ENCODE measurements at regions not wholly inside any gene's neighbourhood (a gene's known extent, or its start where the extent isn't known, plus 50 kb on each side); places are given as distances from the start of the nearest gene placed in this dataset.

DNA sequence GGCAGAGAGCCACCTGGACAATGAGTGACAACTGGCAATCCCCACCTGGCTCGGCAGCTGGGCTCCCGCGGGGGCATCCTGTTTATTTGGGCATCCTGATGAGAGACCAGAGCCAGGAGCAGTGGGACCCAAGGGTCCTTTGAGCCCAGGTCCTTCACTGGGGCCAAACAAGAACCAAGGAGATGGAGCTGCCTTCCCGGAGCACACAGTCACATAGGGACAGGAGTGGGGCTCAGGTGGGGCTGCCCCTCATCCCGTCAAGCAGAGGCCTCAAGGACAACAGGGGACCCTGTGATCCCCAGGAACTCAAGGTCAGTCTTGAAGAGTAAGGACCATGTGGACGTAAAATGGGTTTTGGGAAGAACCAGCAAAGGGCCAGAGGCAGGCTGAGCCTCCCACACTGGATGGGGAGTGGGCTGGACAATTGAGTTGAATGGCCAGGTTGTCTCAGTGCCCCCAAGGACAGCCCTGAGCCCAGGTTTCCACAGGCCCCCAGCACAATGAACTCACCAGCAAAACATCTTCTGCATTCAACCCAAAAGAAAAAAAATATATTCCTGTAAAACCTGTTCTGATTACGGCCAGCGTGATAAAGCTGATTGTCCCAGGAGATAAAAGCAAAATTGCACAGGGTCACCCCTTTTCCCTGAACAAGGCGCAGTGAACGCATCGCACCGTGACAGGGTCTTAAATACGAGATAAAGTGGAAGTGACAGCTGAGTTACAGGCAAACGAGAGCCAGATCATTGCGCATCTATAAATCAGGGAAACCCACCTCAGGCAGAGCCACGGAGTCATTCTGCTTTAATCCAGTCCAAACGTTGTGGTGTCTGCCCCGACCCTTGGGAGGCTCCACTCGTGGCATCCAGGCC, 86.2 kb downstream of the ANKRD60 start:
- no peak for DNase-seq

DNA sequence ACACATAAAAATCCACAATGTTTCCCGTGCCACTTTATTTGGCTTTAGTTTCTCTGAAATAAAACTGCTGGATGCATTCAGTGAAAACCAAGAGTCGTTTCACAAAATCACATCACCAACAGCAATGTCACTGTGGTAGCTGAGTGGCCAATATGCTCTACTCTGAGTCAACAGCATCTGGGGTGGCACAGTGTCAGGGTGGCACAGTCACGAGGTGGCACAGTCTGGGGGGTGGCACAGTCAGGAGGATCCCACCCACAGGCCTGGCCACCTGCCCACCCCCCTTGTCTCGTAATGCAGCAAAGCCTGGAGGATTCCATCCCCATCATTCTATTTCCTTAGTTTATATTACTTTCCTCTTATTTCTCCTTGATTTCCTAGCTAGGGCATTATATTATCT, 87.0 kb downstream of the ANKRD60 start:
- Histone ChIP-seq H3K9me3 (no peaks in the 10 kb centered on the region), H3K27me3 (no peaks in the 10 kb centered on the region), H3K4me3 (no peak overlapping the region), H3K36me3 (no peaks in the 10 kb centered on the region)
- DNase-seq, result no peak

More for the DNA sequence above, 86.2 kb downstream of the ANKRD60 start:
- Histone ChIP-seq H3K36me3 (no peaks in the 10 kb centered on the region), H3K27me3 (no peaks in the 10 kb centered on the region), H3K9me3 (0 out of 2 replicates have a peak, but pooled peaks cover under 1% of the 10 kb centered on the region), H3K4me3 (no peak overlapping the region)

DNA sequence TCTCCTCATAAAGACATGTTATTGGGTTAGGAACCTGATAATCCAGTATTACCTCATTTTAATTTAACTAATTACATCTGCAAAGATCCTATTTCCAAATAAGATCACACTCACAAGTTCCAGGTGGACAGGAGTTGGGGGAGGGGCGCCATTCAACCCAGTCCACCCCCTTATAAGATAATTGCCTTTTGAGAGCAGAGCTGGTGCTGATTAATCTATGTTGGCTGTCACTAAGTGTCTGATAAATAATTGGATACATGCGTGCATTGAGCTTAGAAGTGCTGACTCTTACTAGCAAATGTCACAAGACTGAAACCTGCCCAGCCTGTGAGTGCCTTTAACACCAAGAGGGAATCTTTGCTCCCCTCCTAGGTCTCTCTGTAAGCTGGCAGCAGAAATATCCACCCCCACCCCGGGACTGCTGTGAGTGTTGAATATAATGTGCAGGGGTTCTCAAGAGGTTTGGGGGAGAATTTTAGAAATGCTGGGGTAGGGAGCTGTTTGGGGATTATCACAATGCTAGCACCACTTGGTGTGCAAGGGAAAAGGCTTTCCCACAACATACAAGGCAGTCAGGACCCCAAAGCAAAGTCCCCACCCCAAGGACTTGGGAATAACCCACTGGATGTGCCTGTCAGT, 87.5 kb downstream of the ANKRD60 start:
- no peaks in the 10 kb centered on the region for H3K9me3 ChIP-seq
- no peaks in the 10 kb centered on the region for H3K27me3 ChIP-seq
- H3K36me3 ChIP-seq, result no peaks in the 10 kb centered on the region
- no peak for DNase-seq
- H3K4me3 ChIP-seq, result no peak overlapping the region

DNA sequence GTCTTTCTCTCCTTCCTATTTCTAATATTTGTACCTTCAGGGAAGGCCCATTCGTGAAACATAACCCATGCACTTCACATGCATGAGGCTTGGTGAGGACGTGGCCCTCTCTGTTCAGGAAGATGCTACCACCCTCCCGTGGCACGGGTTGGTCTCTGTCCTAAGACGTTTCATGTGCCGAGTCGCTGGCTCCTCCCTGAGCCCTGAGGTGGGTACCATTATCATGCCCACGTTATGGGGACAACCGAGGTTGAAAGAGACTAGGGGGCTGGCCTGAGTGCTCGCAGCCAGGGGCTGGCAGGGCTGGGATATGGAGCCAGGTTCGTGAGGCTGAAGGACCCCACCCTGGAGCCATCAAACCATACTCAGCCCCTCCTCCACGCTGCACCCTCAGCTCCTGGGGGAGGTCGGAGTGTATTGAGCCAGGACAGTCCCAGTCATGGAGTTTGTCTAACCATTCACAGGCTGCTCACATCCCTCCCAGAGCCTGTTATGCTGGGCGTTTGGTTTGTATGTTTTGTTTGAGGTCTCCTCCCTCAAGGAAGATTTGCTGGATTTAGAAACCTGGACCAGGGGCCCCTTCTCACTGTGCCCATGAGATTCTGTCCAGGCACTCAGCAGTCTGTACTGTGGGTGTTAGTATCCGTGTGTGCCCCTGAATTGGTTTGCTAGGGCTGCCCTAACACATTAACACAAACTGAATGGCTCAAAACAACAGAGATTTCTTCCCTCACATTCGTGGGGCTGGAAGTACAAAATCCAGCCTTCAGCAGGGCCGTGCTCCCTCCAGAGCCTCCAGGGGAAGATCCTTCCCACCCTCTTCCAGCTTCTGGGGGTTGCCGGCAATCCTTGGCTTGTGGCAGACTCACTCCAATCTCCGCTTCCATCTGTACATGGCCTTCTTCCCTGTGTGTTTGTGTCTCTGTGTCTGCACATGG, 88.3 kb downstream of the ANKRD60 start:
- H3K4me3 ChIP-seq, result no peak overlapping the region
- H3K36me3 ChIP-seq, result no peaks in the 10 kb centered on the region
- no peaks in the 10 kb centered on the region for H3K27me3 ChIP-seq
- no peak for DNase-seq
- no peaks in the 10 kb centered on the region for H3K9me3 ChIP-seq

DNA sequence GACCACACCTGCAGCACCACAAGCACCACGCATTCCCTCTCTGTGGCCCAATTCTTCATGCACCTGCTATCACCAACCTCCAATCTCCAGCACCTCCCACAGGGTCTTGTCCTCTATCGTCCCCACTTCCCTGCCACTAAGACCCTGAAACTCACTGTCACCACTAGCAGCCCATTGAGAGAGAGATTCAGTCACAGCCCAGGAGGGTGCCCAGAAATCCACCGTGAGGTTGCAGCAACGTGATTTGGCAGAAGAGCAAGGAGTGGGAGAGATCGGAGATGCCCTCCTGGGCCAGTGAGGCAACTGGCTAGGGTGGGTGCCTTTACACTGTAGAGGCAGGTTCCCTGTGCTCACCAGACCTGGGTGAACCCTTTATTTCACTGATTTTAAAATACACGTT, 90.1 kb downstream of the ANKRD60 start:
- H3K9me3 ChIP-seq, result no peaks in the 10 kb centered on the region
- no peak for DNase-seq
- no peak overlapping the region for H3K4me3 ChIP-seq

DNA sequence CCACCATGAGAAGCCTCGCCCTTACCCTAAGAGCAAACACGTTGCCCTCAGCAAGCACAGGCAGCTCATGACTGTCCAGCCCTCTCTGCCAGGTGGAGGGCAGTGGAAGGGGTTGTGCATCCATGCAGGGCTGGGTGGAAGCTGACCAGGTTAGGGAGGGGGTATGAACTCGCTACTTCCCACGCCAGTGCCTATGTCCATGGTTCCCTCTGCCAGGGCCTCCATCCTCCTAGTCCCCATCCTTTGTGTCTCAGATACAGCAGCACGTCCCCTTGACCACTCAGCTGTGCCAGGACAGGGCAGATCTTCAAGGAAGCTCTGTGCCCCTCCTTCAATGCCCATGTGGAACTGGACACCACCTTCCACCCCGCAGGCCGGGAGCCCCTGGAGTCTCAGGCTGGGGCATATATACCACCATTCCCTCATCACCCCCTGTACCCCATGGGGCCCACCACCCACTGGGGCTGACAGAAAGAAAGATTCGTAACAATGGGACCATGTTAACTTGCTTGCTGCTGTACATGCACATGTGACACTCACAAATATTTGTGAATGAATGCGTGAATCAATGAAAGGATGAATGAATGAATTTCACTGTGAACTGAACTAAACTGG, 90.7 kb downstream of the ANKRD60 start:
- DNase-seq, result no peak
- Histone ChIP-seq H3K4me3 (no peak overlapping the region), H3K27me3 (no peaks in the 10 kb centered on the region), H3K9me3 (no peaks in the 10 kb centered on the region), H3K36me3 (no peaks in the 10 kb centered on the region)

More for the DNA sequence above, 90.1 kb downstream of the ANKRD60 start:
- Histone ChIP-seq H3K27me3 (no peaks in the 10 kb centered on the region), H3K36me3 (no peaks in the 10 kb centered on the region)

DNA sequence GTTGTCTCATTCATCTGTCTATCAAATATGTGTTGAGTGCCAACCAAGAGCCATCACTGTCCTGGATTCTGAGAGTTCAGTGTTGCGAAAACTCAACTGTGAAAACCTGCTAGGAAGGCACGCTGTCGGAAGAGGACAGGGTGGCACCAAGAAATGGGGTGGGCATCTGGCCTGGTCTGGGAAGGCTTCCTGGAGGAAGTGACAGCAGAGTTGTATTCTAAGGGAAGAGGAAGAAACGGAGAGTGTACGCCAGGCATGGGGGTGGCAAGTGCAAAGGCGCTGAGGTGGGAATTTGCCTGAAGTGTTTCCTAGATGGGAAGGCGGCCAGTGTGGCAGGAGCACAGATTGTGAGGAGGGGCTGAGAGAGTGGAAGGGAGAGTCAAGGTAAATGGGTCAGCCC, 91.2 kb downstream of the ANKRD60 start:
- Histone ChIP-seq H3K9me3 (no peaks in the 10 kb centered on the region), H3K36me3 (no peaks in the 10 kb centered on the region), H3K4me3 (no peak overlapping the region), H3K27me3 (no peaks in the 10 kb centered on the region)
- no peak for DNase-seq

DNA sequence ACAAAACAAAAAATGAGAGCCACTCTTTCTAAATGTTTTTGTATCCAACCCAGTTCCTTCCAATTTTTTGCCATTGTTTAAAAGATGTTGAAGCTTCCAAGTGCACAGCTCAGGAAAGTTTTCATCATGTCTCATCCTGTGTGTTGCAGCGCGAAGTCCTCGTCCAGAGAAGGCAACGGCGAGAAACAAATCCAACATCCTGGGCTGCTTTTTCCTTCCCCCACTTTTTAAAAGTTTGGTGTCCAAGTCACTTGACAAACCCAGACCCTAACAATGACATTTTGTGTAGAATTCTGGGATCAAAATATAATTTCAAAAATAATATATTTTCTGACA, 92.3 kb downstream of the ANKRD60 start:
- no peaks in the 10 kb centered on the region for H3K27me3 ChIP-seq
- no peak for DNase-seq
- H3K9me3 ChIP-seq, result no peaks in the 10 kb centered on the region
- no peak overlapping the region for H3K4me3 ChIP-seq
- no peaks in the 10 kb centered on the region for H3K36me3 ChIP-seq

DNA sequence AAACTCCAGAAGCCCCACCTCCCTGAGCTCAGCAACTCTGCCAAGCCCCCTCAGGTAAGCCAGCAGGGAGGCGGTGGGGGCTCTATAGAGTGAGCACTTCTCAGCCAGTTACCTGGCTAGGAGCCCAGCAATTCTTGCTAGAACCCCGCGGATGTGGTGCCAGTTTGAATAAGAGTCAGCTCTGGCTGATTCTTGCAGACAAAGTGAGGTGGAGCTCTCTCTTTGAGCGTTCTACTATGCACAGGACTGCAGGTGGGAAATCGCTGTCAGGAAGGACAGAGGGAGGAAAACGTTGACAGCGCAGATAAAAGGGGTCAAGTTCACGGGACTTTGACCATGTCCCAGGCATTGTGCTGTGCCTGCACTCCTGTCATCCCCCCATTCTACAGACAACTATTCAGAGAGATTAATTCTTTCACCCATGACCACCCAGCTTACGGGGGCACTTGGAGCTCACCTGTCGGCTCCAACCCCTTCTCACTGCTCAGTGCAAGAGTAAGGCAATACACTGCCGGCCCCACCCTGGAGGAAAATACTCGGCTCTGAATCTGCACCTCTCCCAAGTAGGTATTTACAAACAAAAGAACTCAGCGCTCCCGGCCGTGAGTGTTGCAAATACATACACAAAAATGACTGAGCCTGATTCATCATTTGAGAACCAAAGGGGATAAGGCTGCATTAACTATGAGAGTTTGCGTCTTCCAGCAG, 92.9 kb downstream of the ANKRD60 start:
- no peak for DNase-seq
- H3K9me3 ChIP-seq, result no peaks in the 10 kb centered on the region
- no peaks in the 10 kb centered on the region for H3K27me3 ChIP-seq
- H3K4me3 ChIP-seq, result no peak overlapping the region
- no peaks in the 10 kb centered on the region for H3K36me3 ChIP-seq

DNA sequence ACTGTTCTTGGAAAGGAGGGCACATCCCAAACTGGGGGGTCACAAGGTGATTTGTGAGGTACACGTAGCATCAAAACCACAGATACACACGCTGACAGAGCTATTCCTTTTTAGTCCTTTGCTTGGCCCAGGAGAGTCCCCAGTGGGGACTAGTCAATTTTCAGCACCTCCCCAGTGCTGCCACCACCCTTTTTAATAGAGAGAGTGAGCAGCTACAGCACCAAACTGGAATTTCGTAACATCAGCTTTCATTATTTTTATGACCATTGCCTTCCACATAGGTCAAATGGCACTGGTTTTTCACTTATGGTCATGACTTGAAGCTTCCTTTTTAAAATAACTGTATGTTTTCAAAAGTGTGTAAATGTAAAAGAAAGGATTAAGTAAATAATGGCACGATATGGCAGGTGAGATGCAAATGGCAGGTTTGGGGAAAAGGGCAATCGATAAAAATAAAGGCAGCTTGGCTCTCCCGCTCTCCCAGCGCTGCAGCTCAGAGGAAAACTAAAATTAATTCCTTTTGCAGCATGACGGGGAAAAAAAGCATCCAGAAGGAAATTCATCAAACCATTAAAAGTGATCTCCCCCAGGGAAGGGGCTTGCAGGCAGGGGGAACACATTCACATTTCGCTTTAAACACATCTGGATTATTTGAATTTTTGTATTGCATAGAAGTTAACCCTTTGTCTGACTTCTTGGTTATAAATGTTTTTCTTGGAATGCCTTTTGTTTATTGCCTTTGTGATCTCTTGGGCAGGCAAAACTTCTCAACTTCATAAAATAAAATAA, 95.2 kb downstream of the ANKRD60 start:
- H3K36me3 ChIP-seq, result no peaks in the 10 kb centered on the region
- no peak for DNase-seq

DNA sequence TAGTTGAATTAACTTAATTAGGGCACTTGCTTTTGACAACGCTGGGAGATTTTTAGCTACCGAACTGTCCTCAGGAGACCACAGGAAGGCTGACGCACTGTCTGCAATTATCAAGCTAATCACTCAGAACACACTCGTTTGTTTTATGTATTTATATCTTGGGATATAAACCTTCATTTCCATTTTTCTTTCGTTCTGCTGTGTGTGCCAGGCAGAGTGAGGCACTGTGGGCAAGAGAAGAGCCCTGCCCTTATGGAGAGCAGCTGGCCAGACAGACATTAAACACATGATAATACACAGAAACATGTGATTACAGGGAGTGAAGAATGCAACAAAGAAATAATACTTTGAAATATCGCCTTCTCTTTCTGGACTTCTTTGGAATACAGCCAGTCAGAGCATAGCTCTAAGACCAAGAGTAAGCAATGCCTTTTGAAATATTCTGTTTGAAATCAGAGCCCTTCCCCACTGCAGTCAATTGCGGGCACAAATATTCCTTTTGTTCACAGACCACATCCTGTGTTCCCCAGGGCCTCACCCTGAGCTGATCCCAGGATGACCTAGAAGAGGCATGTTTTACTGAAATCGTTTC, 96.8 kb downstream of the ANKRD60 start:
- peak; percentile 45 for DNase-seq
- H3K36me3 ChIP-seq, result no peaks in the 10 kb centered on the region
- H3K9me3 ChIP-seq, result peaks cover 2% of the 10 kb centered on the region
- H3K27me3 ChIP-seq, result no peaks in the 10 kb centered on the region
- H3K4me3 ChIP-seq, result no peak overlapping the region

More for the DNA sequence above, 95.2 kb downstream of the ANKRD60 start:
- Histone ChIP-seq H3K9me3 (no peaks in the 10 kb centered on the region), H3K27me3 (no peaks in the 10 kb centered on the region), H3K4me3 (no peak overlapping the region)

DNA sequence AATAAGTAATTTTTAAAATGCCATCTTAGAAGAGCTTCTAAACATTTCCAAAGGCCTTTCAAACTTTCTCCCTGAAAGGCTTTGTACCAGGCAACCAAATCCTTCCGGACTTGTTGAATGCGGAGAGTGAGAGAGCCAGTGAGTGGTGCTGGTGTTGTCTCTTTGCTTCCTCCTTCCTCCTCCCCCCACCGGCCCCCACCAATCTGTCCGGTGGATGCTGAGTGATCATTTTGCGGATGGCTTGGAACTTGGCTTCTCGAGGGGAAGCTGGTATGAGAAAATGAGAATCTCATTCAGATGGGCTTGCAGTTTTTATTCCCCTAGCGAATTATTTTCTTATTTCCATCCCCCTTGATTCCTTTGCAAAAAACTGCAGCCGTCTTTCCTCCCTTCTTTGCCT, 97.3 kb downstream of the ANKRD60 start:
- no peaks in the 10 kb centered on the region for H3K36me3 ChIP-seq
- H3K27me3 ChIP-seq, result no peaks in the 10 kb centered on the region
- DNase-seq, result peak; percentile 46
- H3K4me3 ChIP-seq, result no peak overlapping the region
- H3K9me3 ChIP-seq, result peaks cover 5% of the 10 kb centered on the region

DNA sequence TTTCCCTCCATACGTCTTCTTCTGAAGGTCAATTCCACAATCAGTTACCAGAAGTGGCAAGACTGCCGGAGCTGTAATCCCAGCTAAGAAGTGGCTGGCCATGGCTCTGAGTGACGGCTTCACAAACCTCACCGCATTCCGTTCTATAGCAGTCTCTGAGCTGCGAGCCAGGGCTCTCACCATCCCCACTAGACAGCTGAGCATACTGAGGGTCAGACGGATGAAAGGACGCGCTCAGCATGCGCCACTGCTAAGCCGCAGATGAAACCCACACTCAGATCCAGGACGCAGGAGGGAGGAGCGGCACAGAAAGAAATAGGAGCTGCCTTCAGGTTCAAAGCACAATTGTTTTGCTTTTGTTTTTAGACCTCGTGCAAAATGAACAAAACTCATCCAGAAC, 97.9 kb downstream of the ANKRD60 start:
- DNase-seq, result no peak
- no peaks in the 10 kb centered on the region for H3K27me3 ChIP-seq
- no peak overlapping the region for H3K4me3 ChIP-seq
- H3K9me3 ChIP-seq, result peaks cover 6% of the 10 kb centered on the region
- H3K36me3 ChIP-seq, result no peaks in the 10 kb centered on the region

DNA sequence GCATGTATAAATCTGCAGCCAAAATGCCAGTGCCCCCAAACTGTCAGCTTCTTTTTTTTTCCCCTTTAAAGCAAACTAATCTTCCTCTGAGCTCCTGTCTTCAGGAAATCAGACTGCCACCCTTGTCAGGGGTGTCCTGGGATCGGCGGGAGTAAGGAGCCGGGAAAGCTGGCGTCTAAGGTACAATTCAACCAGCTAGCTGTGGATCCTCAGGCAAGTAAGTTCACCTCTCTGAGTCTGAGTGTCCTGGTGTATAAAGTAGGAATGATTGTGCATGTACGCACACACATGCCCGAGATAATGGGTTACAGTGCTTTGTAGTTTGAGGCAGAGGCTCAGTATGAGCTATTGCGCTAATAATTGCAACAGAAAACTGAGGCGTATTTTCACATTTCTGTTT, 98.3 kb downstream of the ANKRD60 start:
- H3K9me3 ChIP-seq, result peaks cover 11% of the 10 kb centered on the region
- no peaks in the 10 kb centered on the region for H3K27me3 ChIP-seq
- H3K4me3 ChIP-seq, result no peak overlapping the region
- no peaks in the 10 kb centered on the region for H3K36me3 ChIP-seq
- DNase-seq, result no peak

DNA sequence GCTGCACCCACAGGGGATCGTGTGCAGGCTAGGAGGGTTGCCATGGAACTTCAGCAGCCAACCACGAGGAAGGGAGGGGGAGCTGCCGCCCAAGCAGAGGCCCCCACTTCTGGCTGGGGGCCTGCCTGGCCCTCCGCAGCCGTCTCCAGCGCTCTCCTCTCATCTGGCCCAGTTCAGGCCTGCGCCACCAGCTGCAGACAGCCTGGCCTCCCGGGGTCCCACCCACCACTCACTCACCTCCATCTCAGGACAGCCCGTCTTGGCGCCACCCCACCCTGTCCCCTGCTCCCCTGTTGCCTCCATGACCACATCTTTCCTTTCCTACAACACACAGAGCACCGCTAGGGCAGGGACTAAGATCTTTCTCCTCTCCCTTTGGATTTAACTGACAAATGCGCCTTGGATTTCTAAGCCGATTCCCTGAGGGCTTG, 98.7 kb downstream of the ANKRD60 start:
- no peak overlapping the region for H3K4me3 ChIP-seq
- DNase-seq, result no peak
- H3K36me3 ChIP-seq, result no peaks in the 10 kb centered on the region
- H3K9me3 ChIP-seq, result peaks cover 14% of the 10 kb centered on the region
- no peaks in the 10 kb centered on the region for H3K27me3 ChIP-seq
